Neural crest cell (in vitro differentiated cells): ENCODE measurements at regions not wholly inside any gene's neighbourhood (a gene's known extent, or its start where the extent isn't known, plus 50 kb on each side); places are given as distances from the start of the nearest gene placed in this dataset.
A peak's percentile ranks its signal among the peaks of the same experiment; 100 is the strongest.

Source experiments
- DNase-seq: peaks from one replicate; pipeline ENCODE4 v3.0.0; 2021; ENCODE audit warnings: low read depth, mixed read lengths, low spot score
- H3K27ac Mint-ChIP-seq: one replicate; pipeline ENCODE4 v1.8.0; 2021; ENCODE audit warnings: mild to moderate bottlenecking, mixed read lengths; ENCODE audit not compliant: unreplicated experiment
- H3K27me3 Mint-ChIP-seq: 2 replicates; pipeline ENCODE4 v1.8.0; 2021; ENCODE audit warnings: low read depth, mild to moderate bottlenecking, mixed read lengths
- H3K36me3 Mint-ChIP-seq: 2 replicates; pipeline ENCODE4 v1.8.0; 2021; ENCODE audit warnings: low read depth, mild to moderate bottlenecking, mixed read lengths
- H3K4me1 Mint-ChIP-seq: 2 replicates; pipeline ENCODE4 v1.8.0; 2021; ENCODE audit warnings: mixed read lengths
- H3K4me3 Mint-ChIP-seq: one replicate; pipeline ENCODE4 v1.8.0; 2021; ENCODE audit warnings: mild to moderate bottlenecking, mixed read lengths
- H3K9me3 Mint-ChIP-seq: 2 replicates; pipeline ENCODE4 v1.8.0; 2021; ENCODE audit warnings: mixed read lengths
- CTCF ChIP-seq: fragments of 200-600 bp; sonication (generic); conservative IDR thresholded peaks from 2 replicates; pipeline ENCODE4 v1.5.0; 2021; ENCODE audit warnings: antibody characterized with exemption, mild to moderate bottlenecking

GRCh38 chr1:57848406-57848805 is 424.5 kb upstream of the DAB1 start:
- Mint-ChIP-seq H3K27me3 (no peaks in the 10 kb centered on the region), H3K9me3 (no peaks in the 10 kb centered on the region), H3K4me3 (no peak overlapping the region), H3K4me1 (peaks cover 3% of the 10 kb centered on the region), H3K36me3 (peaks cover 3% of the 10 kb centered on the region), H3K27ac (no peak overlapping the region)
- DNase-seq = no peak
- TF ChIP-seq CTCF = no peak

- TF ChIP-seq CTCF = no peak
- no peak overlapping the region for H3K4me3 Mint-ChIP-seq
- DNase-seq = no peak
- peaks cover 24% of the 10 kb centered on the region for H3K36me3 Mint-ChIP-seq
- no peaks in the 10 kb centered on the region for H3K27me3 Mint-ChIP-seq
- H3K9me3 Mint-ChIP-seq = peaks cover 12% of the 10 kb centered on the region
- H3K27ac Mint-ChIP-seq = peak overlapping the region; percentile 19
- H3K4me1 Mint-ChIP-seq = peaks cover 3% of the 10 kb centered on the region
These were observed 421.2 kb upstream of the DAB1 start for GRCh38 chr1:57845041-57845440.

DNA sequence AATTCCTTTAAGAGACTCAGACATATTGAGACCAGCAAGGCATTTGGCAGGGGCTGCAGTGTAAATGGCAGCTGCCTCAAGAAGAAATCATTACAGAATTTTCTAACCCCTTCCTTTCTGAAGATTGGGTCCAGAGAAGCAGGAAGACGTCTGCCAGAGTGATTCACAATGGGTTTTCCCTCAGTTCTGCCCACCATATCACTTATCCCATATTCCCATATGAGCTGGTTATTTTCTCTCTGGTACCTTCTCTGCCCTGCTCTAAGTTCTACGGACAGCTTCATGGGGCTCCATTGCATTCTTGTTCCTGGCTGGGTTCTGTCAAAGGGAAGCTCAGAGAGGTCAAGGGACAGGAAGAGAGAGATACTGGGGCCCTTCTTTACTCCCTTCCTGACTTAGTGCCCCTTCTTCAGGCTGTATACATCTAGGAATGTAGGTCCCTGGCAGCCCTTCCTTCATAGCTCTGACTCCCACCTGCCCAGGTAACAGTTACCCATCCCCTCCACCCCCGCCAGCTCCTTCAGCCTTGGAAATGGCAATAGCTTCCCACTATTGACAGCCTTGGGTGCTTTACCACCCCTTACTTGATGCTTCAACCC is 420.6 kb upstream of the DAB1 start:
- no peak overlapping the region for H3K4me3 Mint-ChIP-seq
- H3K4me1 Mint-ChIP-seq = peaks cover 3% of the 10 kb centered on the region
- H3K36me3 Mint-ChIP-seq = peaks cover 26% of the 10 kb centered on the region
- TF ChIP-seq CTCF = no peak
- DNase-seq = no peak
- H3K9me3 Mint-ChIP-seq = peaks cover 13% of the 10 kb centered on the region
- no peaks in the 10 kb centered on the region for H3K27me3 Mint-ChIP-seq
- H3K27ac Mint-ChIP-seq = no peak overlapping the region

DNA sequence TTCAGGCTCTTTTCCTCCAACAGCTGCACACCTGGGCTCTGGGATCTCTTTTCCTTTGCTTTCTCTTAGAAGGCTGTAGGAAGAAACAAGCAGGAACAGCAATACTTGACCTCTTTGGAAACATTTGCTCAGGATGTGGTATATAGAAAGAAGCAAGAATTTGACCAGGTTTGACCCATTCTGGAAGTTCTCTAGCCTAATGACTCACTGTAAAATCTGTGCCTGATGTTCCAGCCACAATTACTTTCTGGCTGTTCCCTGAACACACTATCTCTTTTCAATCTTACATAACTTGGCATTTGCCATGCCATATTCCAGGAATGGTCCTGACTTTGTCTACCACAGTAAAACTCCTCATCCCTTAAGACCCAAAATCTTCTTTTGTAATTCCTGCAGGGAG is 419.9 kb upstream of the DAB1 start:
- TF ChIP-seq CTCF = no peak
- Mint-ChIP-seq H3K4me1 (peaks cover 3% of the 10 kb centered on the region), H3K27me3 (no peaks in the 10 kb centered on the region), H3K36me3 (peaks cover 26% of the 10 kb centered on the region), H3K27ac (no peak overlapping the region), H3K4me3 (no peak overlapping the region), H3K9me3 (peaks cover 13% of the 10 kb centered on the region)
- no peak for DNase-seq

DNA sequence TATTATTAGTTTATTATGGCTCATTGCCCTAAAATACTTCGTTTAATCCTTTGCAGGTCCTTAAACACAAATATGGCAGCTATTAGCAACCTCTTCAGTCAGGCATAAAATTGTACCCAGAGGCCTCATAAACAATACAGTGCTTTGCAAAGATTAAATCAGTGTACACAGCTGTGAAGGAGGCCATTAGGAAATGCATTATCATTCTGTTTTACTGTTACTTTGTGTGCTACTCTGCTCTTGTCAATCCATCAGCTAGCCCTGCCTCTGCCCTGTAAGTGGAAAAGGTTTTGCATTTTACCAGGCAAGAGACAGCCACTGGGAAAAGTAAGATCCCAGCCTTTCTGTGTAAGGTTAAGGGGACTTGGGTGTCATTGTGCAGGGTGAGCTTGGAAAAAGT is 415.7 kb upstream of the DAB1 start:
- Mint-ChIP-seq H3K27ac (no peak overlapping the region), H3K4me1 (no peaks in the 10 kb centered on the region), H3K9me3 (peaks cover 13% of the 10 kb centered on the region), H3K4me3 (no peak overlapping the region), H3K36me3 (peaks cover 26% of the 10 kb centered on the region), H3K27me3 (no peaks in the 10 kb centered on the region)
- no peak for DNase-seq
- TF ChIP-seq CTCF = no peak
